Amniotic stem cell (primary cell): ENCODE measurements at regions not wholly inside any gene's neighbourhood (a gene's known extent, or its start where the extent isn't known, plus 50 kb on each side); places are given as distances from the start of the nearest gene placed in this dataset.

ENCODE experiments used
- DNase-seq: peaks from one replicate; lab custom pipeline; 2025; lab: John Stamatoyannopoulos, UW

- no peak for DNase-seq
These were observed 116.0 kb upstream of the SLC28A3 start for GRCh38 chr9:84456527-84456926.

- no peak for DNase-seq
These were observed 120.1 kb upstream of the SLC28A3 start for GRCh38 chr9:84460695-84461094.

DNA sequence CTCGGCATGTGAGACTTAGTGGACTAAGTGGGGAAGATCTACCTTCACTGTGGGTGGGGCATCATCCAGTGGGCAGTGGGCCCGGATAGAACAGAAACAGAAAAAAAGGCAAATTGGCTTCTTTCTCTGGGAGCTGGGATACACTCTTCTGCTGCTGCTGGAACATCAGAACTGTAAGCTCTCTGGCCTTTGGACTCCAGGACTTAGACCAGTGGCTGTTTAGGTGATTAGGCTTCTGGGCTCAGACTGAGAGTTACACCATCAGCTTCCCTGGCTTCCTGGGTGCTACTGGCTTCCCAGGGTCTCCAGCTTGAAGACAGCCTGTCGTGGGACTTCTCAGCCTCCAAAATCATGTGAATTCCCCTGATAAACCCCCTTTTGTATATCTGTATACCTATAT is 122.7 kb upstream of the SLC28A3 start:
- no peak for DNase-seq

DNA sequence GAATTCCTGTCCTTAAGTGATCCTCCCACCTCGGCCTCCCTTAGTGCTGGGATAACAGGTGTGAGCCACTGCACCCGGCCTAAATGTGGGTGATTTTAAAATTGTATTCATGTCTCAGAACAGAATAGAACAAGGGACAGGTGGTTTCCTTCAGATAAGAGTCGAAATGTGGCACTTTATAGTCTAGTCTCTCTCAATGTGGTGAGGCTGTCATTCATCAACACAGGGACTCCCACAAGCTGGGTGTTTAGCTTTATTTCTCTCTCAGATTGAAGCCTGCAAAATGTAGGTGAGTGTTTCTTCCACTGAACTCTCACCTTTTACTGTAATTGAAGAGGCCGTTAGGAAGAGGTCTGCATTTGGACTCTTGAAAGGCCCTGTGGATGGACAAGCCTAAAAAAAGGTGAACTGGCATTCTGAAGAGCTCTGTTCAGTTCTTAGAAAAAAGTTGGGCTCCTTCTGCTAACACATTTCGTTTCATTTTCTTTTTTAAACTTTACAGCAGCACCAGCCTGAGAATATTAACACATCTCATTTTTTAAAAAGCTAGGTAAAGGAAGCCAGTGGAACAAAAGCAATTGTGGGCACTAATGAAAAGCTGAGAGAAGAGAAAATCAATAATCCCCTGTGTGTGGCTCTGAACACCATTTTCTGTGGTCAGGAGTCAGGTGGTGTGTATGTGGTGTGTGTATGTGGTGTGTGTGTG is 126.2 kb upstream of the SLC28A3 start:
- no peak for DNase-seq

DNA sequence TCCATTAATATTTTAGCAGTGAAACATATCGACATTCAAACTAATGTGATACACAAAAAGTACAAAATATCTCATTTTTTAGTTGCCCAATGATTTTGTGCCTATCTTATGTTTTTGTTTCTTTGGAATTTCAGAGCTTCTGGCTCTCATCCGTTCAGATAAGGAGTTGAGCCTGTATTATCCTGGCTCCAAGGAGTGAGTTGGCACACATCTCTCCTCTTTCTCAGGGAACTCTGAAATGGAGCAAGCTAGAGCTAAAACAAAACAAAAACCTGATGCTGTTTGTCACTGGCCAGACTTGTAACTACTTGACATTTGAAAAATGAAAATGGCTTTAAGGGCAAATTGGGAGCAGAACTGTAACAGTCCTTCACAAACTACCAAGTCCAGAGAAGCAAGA is 131.3 kb upstream of the SLC28A3 start:
- DNase-seq = no peak

- DNase-seq = no peak
These were observed 138.4 kb upstream of the SLC28A3 start for GRCh38 chr9:84478996-84479395.

DNA sequence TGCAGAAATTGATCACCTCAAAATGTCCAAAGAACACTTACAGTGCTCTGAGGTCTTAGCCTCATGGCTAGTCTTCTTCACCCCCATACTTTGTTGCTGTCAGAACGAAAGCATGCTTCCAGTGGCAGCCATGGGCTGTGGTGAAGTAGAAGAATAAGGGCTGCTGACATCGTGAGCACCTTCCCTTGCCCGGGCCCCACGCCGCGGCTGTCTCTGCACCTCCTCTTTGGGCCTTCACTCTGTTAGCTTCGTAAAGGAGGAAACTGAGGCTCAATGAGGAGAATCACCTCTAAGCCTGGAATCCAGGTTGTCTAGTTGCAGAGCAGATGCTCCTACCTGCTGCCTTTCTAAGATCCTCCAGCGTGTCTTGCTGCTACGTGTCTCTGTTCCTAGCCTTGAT is 139.5 kb upstream of the SLC28A3 start:
- DNase-seq = no peak

GRCh38 chr9:84481231-84481630 is 140.7 kb upstream of the SLC28A3 start:
- DNase-seq = no peak

DNA sequence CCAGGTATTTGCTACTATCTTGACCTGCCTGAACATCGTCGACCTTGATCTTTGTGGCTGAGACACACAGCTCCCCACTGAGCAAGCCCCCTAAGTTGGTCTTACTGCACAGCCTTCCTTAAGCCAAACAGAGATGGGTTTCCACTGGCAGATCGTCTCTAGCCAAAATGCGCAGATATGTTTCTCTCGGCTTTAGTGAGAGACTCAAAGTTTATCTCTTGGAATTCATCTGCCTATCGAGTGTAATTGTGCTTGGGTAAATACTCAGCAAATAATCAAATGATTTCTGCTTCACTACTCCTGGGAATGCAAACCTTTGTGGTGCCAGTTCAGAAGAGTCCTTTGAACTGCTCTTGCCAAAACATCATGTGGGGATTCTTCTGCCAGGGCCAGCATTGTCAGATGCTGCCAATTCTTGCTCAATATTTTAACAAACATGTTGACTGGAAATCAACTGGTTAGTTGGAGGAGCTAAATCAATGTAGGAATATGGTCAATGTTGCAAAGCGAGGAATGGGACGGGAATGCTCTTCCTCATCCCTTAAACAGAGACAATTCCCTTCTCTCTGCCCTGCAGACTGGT is 141.2 kb upstream of the SLC28A3 start:
- DNase-seq = no peak

DNA sequence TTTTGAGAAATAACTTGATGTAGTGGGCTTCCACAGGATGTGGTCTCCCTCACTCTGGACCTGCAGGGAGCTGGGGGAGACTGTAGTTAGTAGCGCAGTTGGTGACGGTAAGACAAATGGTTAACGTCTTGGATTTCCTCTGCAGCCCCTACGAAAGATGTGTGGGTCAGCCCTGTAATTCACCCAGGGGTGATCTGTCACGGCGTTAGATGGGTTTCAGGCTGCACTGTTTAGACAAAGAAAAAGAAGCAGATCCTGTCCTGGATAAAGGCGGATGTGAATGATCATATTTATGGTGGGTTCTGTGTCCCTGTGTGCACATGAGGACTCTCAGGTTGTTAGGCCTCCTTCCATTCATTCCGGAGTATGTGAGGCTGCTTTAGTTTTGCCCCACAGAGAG is 142.0 kb upstream of the SLC28A3 start:
- DNase-seq = no peak

- DNase-seq = no peak
These were observed 143.6 kb upstream of the SLC28A3 start for GRCh38 chr9:84484172-84484571.

DNA sequence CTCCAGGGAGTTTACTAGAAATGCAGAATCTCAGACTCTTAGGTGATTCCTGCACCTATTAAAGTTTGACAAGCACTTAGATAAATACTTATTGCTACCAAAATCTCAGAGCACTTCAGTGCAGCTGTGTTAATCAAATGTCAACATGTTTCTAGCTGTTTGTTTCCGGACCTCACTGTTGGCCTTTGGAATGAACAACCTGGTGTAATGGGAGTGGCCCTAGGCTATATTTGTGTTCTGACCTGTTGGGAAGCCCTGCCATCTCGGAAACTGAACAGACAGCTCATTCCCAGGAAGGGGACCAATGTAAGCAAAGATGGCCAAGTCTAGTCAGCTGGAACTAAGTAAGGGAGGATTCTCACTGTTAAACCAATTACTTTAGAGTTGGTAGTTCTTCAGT is 145.0 kb upstream of the SLC28A3 start:
- DNase-seq = no peak

GRCh38 chr9:84486663-84487062 is 146.1 kb upstream of the SLC28A3 start:
- no peak for DNase-seq

DNA sequence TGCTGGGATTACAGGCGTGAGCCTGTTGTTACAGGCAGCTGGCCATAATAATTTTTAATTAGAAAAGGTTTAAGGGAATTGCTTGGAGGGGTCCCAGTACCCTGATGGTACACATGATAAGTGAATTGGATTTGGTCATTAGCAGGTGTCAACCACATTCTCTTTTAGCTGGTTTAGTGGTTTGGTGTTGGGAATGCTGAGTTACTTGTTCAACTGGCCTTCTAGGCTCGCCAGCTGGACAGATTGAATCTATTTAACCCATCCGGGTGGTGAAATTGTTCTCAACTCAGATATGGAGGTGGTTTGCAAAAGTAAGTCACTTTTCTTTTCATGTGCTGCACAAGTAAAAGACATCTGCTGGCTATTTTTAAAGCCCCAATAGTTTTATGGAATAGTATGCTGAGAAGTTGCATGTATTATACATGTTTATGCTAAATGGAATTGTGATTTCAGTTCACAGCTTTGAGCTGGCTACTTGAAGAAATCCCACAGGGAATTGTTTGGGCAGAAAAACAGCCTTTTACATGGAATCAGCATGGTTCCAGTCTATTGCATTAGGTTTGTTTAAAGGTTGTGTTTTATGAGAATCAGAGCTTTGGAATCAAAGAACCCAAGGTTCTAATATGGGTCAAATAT is 149.8 kb upstream of the SLC28A3 start:
- DNase-seq = no peak

GRCh38 chr9:84490842-84491325 is 150.3 kb upstream of the SLC28A3 start:
- DNase-seq = no peak

GRCh38 chr9:84492366-84493159 is 152.0 kb upstream of the SLC28A3 start:
- DNase-seq = no peak

DNA sequence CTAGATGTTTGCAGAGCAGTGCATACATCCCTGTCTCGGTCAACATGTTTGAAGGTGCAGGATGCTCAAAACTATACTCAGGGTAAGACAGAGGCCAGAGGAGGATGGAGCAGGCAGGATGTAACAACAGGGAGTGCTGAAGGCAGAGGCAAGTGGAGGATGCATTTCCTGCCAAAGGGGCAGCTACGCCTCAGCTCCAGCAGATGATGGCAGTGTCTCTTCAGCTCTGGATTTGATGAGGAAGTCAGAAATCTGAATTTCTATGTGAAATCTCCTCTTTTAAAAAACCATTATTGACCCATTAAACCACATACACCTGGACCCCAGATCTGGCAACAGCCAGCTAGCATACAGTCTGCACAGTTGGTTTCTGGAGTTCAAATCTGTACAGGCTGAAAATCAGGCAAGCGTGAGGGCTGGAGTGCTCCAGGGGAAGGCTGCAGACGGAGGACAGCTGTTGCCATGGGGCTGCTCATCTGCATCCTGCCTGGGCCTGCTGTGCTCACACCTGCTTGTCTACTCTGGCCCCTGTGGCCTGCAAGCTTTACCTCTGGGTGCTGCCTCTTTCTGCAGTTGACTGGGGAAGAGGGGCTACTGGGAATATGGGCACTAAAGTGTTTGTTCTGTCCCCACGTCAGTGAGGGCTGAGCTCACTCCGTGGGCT is 152.9 kb upstream of the SLC28A3 start:
- DNase-seq = no peak

DNA sequence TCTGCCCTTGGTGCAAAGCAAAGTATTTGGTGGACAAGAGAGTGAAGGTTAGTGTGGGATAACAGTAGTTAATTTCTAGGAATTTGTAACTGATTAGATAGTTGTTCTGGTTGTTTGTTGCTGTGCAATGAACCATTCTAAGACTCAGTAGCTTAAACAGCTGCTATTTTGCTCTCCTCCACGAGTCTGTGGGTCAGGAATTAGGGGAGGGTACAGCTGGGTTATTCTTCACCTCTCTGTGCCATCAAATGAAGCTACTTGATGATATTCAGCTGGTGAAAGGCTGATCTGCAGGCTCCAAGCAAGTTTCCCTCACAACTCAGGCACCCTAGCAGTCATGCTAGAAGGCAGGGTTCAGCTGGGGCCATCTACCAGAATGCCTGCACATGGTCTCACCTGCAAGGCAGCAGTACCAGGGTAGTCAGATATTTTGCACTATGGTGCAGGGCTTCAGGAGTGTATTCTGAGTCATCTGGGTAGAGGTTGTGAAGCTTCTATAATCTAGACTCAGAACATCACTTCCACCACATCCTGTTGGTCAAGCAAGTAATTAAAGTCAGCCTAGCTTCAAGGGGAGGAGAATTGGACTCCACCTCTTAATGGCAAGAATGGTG is 159.5 kb upstream of the SLC28A3 start:
- DNase-seq = no peak

DNA sequence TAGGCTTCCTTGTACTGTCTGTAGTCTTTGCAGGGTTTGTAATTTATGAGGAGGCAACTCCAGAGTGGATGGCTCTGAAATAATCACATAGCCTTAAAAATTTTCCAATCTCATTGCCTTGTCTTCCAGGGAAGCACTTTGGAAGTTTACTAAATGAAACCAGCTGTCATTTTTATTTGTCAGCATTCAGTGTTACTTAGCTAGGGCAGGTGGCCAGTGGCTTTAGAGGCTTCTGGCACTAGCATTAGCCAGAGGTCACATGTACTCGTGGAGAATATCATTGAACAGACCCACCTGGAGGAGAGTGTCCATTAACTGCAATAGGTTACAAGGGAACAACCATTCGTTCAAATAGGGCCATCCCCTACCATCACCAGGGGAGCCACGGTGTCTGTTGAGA is 160.3 kb upstream of the SLC28A3 start:
- no peak for DNase-seq

DNA sequence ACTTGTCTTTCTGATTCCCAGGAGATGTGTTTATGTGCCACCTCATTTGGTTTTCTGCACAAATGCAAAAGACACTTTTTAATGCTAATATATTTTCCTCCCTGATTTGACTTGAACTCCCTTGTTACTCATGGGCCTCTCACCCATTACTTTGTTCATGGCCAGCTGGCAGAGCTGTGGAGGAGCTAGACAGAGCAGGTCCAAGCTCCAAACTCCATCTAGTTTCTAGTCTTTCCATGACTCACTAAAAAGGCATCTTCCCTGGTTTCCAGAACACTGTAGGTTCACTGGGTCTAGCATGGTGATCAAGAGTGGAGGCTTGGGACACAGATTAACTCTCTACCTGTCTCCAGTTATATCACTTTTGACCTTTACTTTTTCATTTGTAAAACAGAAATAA is 161.0 kb upstream of the SLC28A3 start:
- DNase-seq = no peak

DNA sequence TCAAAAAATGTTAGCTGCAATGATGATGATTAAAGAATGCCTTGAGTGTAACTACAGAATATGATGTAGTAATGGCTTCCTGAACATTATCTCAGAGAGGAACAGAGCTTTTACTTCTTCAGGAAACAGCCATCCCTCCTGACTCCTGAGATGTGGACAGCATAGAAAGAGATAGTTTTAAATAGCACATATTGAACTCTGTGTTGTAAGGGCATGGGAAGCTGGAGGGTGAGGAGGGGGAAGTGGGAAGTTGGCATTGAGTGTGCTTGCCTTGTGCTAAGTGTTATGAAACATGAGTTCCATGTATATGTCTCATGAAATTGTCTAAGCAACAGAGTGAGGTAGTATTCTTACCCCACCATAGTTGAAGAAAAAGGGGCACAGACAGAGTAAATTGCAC is 161.5 kb upstream of the SLC28A3 start:
- DNase-seq = no peak

DNA sequence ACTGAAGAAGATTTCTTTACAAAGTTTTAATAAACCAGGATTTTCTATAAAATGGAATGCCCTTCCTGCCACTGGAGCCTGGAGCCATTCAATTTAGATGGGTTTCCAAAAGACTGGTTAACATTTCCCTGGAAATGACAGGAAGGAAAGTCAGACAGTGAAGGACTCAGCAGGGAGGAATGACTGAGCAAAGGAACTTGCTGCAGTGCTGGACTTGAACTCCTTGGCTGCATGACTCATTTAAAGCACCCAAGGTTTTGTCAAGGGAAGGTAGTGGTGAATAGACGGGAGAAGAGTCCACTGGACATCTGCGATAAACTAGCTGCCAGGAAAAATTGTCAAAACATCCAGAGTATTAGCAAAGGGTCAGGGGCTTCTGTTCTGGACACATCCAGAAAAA is 163.8 kb upstream of the SLC28A3 start:
- DNase-seq = no peak
